Small intestine (tissue), 7 donors: ENCODE measurements at regions not wholly inside any gene's neighbourhood (a gene's known extent, or its start where the extent isn't known, plus 50 kb on each side); places are given as distances from the start of the nearest gene placed in this dataset.
"Not testable (repeated sequence)": the region's sequence is repeated elsewhere in the genome, so short reads cannot be mapped to it uniquely, and the experiment has no call there.

Source experiments
- DNase-seq, 2 donors: peaks; one replicate each; pipeline versions ENCODE4 v3.0.0 to v3.0.0-alpha.2; 2013
- FAIRE-seq: peaks from 2 replicates; lab custom pipeline; 2012; peaks lifted over from hg19 to GRCh38; lab: Jason Lieb, UNC
- H3K27ac ChIP-seq, 3 donors: one replicate each; pipeline ENCODE4 v1.5.1; 2013; ENCODE audit warnings: low read length in 2 of 3, mild to moderate bottlenecking in 2 of 3, control low read depth in 1 of 3, inconsistent platforms in 1 of 3, low read depth in 1 of 3, moderate library complexity in 1 of 3
- H3K27me3 ChIP-seq, 3 donors: one replicate each; pipeline ENCODE4 v1.6.1; 2013; ENCODE audit warnings: low read length in 3 of 3, inconsistent platforms in 1 of 3; ENCODE audit not compliant: control insufficient read depth in 3 of 3, insufficient read depth in 3 of 3
- H3K36me3 ChIP-seq, 3 donors: one replicate each; pipeline ENCODE4 v1.6.1; 2013; ENCODE audit warnings: low read length in 3 of 3, inconsistent platforms in 1 of 3, low read depth in 1 of 3, mild to moderate bottlenecking in 1 of 3, moderate library complexity in 1 of 3; ENCODE audit not compliant: control insufficient read depth in 3 of 3, insufficient read depth in 2 of 3
- H3K4me1 ChIP-seq, 3 donors: one replicate each; pipeline ENCODE4 v1.6.1; 2013; ENCODE audit warnings: low read length in 2 of 3, inconsistent platforms in 1 of 3, low read depth in 1 of 3, mild to moderate bottlenecking in 1 of 3, moderate library complexity in 1 of 3; ENCODE audit not compliant: control insufficient read depth in 3 of 3, insufficient read depth in 2 of 3
- H3K4me3 ChIP-seq, 3 donors: one replicate each; pipeline ENCODE4 v1.5.1; 2013; ENCODE audit warnings: low read length in 3 of 3, control low read depth in 1 of 3, inconsistent platforms in 1 of 3, low read depth in 1 of 3, mild to moderate bottlenecking in 1 of 3, moderate library complexity in 1 of 3
- H3K9me3 ChIP-seq, 2 donors: one replicate each; pipeline ENCODE4 v1.6.1; 2013; ENCODE audit warnings: low read depth in 1 of 2, low read length in 1 of 2; ENCODE audit not compliant: control insufficient read depth in 2 of 2, insufficient read depth in 1 of 2
- WGBS, 3 donors: extraction: QIAGEN DNeasy Blood & Tissue Kit; methylation state at CpG; one replicate each; pipeline ENCODE4 v1.1.7; 2013; 5-methylcytosine and 5-hydroxymethylcytosine counted together
- donor health status: healthy with polysubstance abuse.
- donor health status: control.
- donor health status: control.
- donor health status: Bipolar disorder and iron deficiency.
- donor health status: healthy.

DNA sequence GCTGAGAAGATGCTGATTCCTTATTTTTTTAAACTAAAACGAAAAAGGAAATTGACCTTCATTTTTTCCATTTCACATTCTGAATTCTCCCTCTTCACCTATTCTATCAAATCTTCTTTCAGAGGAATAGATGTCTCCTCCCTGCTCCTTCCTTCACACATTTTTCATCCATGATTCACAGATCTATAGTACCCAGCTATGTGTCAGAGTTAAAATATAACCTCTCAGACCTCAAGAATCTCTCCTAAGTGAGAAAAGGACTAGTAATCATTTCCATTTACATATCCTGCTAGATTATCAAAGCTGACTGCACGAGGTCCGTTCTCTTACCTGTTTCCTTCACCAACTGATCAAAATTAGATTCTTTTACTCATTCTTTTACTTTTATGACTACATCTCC is 1297.6 kb upstream of the ALCAM start:
- 39 to 70% (median 52%) methylated on average over 3 of the region's 3 CpGs for WGBS, 3 donors
- H3K9me3 ChIP-seq = no peaks in the 10 kb centered on the region
- no peak for FAIRE-seq

DNA sequence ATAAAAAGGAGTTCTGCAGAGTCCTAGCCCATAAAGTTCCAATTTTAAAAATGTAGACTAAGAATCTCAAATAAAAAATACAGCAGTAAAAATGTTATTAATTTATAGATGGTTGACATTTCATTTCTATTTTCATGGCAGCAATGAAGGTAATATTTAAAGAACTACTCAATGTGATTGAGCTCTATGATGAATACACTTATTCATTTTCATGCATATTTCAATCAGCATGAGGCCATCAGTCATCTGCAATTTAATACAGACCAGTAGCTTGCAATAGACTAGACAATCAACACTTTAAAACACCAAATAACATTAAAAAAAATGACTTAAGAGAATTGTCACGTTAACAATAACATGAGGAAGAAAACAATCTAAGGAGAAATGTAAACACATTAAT is 1295.8 kb upstream of the ALCAM start:
- no peaks in the 10 kb centered on the region for H3K4me1 ChIP-seq
- WGBS, 3 donors = 45 to 49% (median 47%) methylated on average over 1 of the region's 1 CpG
- H3K36me3 ChIP-seq = no peaks in the 10 kb centered on the region
- no peaks in the 10 kb centered on the region for H3K9me3 ChIP-seq
- H3K27ac ChIP-seq = no peak overlapping the region
- no peaks in the 10 kb centered on the region for H3K27me3 ChIP-seq
- DNase-seq (no peak), FAIRE-seq (no peak)
- no peak overlapping the region for H3K4me3 ChIP-seq

More for the DNA sequence above, 1297.6 kb upstream of the ALCAM start:
- no peak for DNase-seq
- Histone ChIP-seq H3K4me3 (no peak overlapping the region), H3K4me1 (no peaks in the 10 kb centered on the region), H3K27ac (no peak overlapping the region), H3K27me3 (no peaks in the 10 kb centered on the region), H3K36me3 (no peaks in the 10 kb centered on the region)

DNA sequence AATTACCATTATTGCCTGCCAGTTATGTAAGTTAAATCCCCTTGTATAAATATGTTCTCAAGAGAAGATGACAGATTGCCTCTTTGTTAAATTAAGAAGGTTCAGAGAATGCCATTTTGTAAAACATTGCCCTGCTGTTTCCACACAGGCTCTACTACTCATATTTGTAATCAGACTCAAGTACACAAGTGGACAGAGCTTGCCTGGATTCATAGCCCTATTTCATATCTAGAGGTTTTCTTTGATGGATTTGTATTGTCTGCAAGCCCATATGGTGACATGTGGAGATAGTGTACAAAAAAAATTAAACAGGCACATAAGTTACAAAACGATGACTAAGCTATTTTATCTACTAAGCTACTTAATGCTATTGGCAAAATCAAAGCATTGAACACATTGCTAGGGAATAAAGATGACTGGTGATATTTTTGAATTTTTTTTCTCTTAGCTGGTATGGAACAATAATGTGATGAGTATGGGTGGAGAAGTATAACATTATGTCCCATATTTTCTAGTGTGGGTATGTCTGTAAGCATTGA is 1286.6 kb upstream of the ALCAM start:
- WGBS, 3 donors = 43 to 55% (median 54%) methylated on average over 1 of the region's 1 CpG
- DNase-seq = no peak

DNA sequence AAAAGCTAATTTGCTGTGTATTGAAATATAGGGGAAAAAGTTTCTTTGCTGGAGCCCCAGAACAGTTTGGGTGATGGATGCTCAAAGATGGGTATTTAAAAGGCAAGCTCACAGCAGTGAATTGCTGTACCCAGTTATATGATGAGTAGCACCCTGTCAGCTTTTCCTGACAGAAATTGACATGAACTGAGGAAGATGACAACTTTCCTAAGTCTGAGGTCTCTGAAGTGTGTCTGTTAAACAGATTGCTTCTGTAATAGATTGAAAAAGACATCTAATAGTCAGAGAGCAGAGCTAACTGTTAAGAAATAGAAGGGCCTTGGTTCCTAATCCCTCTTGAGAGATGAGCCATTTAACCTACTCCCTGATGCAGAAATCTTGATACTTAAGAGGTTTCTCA is 1278.0 kb upstream of the ALCAM start:
- peaks cover 0 to 10% of the 10 kb centered on the region in 2 donors for H3K9me3 ChIP-seq
- H3K36me3 ChIP-seq = no peaks in the 10 kb centered on the region
- no peak for DNase-seq
- H3K27ac ChIP-seq = no peak overlapping the region
- no peak overlapping the region for H3K4me3 ChIP-seq
- no peaks in the 10 kb centered on the region for H3K4me1 ChIP-seq
- no peaks in the 10 kb centered on the region for H3K27me3 ChIP-seq
- no peak for FAIRE-seq

More for the DNA sequence above, 1286.6 kb upstream of the ALCAM start:
- Histone ChIP-seq H3K4me3 (no peak overlapping the region), H3K4me1 (no peaks in the 10 kb centered on the region), H3K9me3 (no peaks in the 10 kb centered on the region), H3K27ac (no peak overlapping the region), H3K27me3 (no peaks in the 10 kb centered on the region), H3K36me3 (no peaks in the 10 kb centered on the region)
- FAIRE-seq = no peak

DNA sequence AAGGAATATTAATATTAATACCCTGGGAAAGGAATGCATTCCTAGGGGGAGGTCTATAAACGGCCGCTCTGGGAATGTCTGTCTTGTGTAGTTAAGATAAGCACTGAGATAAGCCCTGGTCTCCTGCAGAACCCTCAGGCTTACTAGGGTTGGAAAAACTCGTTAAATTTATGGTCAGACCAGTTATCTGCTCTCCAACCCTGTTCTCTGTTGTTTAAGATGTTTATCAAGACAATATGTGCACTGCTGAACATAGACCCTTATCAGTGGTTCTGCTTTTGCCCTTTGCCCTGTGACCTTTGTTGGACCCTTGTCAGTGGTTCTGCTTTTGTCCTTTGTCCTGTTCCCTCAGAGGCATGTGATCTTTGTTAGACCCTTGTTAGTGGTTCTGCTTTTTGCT is 1276.7 kb upstream of the ALCAM start:
- not testable (repeated sequence) for H3K27me3 ChIP-seq, H3K36me3 ChIP-seq, H3K4me3 ChIP-seq, FAIRE-seq, H3K27ac ChIP-seq, H3K4me1 ChIP-seq, DNase-seq
- 20 to 53% (median 30%) methylated on average over 3 of the region's 3 CpGs for WGBS, 3 donors
- peaks cover 0 to 10% of the 10 kb centered on the region in 2 donors for H3K9me3 ChIP-seq

DNA sequence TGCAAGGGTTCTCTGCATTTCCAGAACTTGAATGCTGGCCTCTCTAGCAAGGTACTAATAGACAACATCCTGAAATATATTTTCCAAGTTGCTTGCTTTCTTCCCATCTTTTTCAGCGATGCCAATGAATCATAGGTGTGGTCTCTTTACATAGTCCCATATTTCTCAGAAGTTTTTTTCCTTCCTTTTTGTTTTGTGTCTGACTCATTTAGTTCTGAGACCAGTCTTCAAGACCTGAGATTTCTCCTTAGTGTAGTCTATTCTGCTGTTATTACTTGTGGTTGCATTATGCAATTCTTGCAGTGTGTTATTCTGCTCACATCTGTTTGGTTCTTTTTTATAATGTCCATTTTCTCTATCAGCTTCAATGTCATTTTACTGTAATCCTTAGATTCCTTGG is 1265.0 kb upstream of the ALCAM start:
- no peak overlapping the region for H3K27ac ChIP-seq
- no peak overlapping the region for H3K4me3 ChIP-seq
- 70 to 79% (median 71%) methylated on average over 1 of the region's 1 CpG for WGBS, 3 donors
- FAIRE-seq (no peak), DNase-seq (no peak)
- no peaks in the 10 kb centered on the region for H3K27me3 ChIP-seq
- no peaks in the 10 kb centered on the region for H3K4me1 ChIP-seq
- no peaks in the 10 kb centered on the region for H3K36me3 ChIP-seq
- H3K9me3 ChIP-seq = peaks cover 0 to 4% of the 10 kb centered on the region in 2 donors

DNA sequence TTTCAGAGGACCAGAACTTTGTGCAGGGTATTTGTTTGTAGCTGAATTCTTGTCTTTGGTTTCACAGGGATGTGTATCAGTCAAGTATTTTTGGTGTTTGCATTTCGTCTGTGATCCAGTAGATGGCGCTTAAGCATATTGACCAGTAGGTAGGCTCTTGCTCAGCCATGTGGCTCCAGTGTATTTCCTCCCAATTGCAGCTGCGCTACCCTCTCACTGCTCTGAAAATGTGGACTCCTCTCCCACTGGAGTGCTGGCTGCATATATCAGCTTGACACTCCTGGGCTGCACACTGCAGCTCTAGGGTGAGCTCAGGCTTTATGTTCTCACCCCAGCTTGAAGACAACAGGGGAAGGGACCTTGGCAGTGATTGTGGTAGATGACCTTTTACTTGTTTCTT is 1264.3 kb upstream of the ALCAM start:
- FAIRE-seq (no peak), DNase-seq (peak; percentile 3 to 12)
- 6 to 11% (median 9%) methylated on average over 3 of the region's 3 CpGs for WGBS, 3 donors
- no peak overlapping the region for H3K27ac ChIP-seq
- H3K27me3 ChIP-seq = no peaks in the 10 kb centered on the region
- H3K9me3 ChIP-seq = peaks cover 0 to 4% of the 10 kb centered on the region in 2 donors
- H3K36me3 ChIP-seq = no peaks in the 10 kb centered on the region
- no peaks in the 10 kb centered on the region for H3K4me1 ChIP-seq
- no peak overlapping the region for H3K4me3 ChIP-seq

DNA sequence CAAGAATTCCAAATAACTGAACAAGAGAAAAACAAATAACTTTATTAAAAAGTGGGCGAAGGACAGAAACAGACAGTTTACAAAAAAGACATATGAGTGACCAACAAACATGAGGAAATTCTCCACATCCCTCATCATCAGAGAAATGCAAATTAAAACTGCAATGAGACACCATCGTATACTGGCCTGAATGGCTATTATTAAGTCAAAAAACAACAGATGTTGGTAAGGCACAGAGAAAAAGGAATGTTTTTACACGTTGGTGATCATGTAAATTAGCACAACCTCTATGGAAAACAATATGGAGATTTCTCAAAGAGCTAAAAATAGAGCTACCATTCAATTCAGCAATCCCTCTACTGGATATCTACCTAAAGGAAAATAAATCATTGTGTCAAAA is 1260.4 kb upstream of the ALCAM start:
- 52 to 57% (median 52%) methylated on average over 3 of the region's 3 CpGs for WGBS, 3 donors
- H3K36me3 ChIP-seq = no peaks in the 10 kb centered on the region
- no peak overlapping the region for H3K27ac ChIP-seq
- H3K9me3 ChIP-seq = no peaks in the 10 kb centered on the region
- no peak for FAIRE-seq
- no peaks in the 10 kb centered on the region for H3K4me1 ChIP-seq
- no peaks in the 10 kb centered on the region for H3K27me3 ChIP-seq
- H3K4me3 ChIP-seq = no peak overlapping the region
- no peak for DNase-seq

DNA sequence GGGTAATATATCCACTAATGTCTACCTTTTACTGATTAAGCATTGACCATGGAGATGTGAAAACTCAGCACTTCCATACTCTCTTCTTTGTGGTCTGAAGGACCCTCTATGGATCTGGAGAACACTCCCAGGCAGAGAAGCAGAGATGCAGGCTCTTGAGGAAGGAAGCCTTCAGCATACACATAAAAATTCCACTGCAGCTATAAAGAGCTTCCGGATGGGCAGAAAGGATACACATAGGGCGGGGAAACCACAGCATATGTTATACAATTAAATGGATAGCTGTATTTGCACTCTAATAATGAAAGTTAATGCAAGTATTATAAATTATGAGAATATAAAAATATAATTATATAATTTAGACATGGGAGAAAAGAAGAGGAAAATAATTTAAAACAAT is 1258.2 kb upstream of the ALCAM start:
- Histone ChIP-seq H3K36me3 (no peaks in the 10 kb centered on the region), H3K4me1 (no peaks in the 10 kb centered on the region), H3K27ac (no peak overlapping the region), H3K4me3 (no peak overlapping the region), H3K9me3 (peaks cover 0 to 6% of the 10 kb centered on the region in 2 donors), H3K27me3 (no peaks in the 10 kb centered on the region)
- 43 to 84% (median 73%) methylated on average over 2 of the region's 2 CpGs for WGBS, 3 donors
- FAIRE-seq (no peak), DNase-seq (no peak)
